Mesendoderm (in vitro differentiated cells): ENCODE measurements at regions not wholly inside any gene's neighbourhood (a gene's known extent, or its start where the extent isn't known, plus 50 kb on each side); places are given as distances from the start of the nearest gene placed in this dataset.

ENCODE experiments used
- DNase-seq: peaks from one replicate; pipeline ENCODE4 v3.0.0; 2013
- H2AK5ac ChIP-seq: 2 replicates; pipeline ENCODE4 v1.6.1; 2013; ENCODE audit warnings: low read length, inconsistent platforms
- H2BK120ac ChIP-seq: 2 replicates; pipeline ENCODE4 v1.6.1; 2013; ENCODE audit warnings: low read depth, mild to moderate bottlenecking, low read length, moderate library complexity, mixed read lengths
- H2BK15ac ChIP-seq: replicated peaks from 2 replicates; pipeline ENCODE4 v1.6.1; 2013; ENCODE audit warnings: low read depth, mild to moderate bottlenecking, moderate library complexity
- H2BK5ac ChIP-seq: 2 replicates; pipeline ENCODE4 v1.6.1; 2013; ENCODE audit warnings: low read length, inconsistent platforms
- H3K18ac ChIP-seq: 2 replicates; pipeline ENCODE4 v1.6.1; 2013; ENCODE audit warnings: mild to moderate bottlenecking, low read length, mixed read lengths
- H3K23ac ChIP-seq: one replicate; pipeline ENCODE4 v1.6.1; 2013; ENCODE audit warnings: low read length
- H3K27ac ChIP-seq: 2 replicates; pipeline ENCODE4 v1.5.1; 2013; ENCODE audit warnings: low read depth, mild to moderate bottlenecking, inconsistent platforms, low read length, moderate library complexity
- H3K27me3 ChIP-seq: 2 replicates; pipeline ENCODE4 v1.6.1; 2013; ENCODE audit warnings: low read length, control low read depth, mild to moderate bottlenecking, inconsistent platforms; ENCODE audit not compliant: insufficient read depth, poor library complexity
- H3K36me3 ChIP-seq: 2 replicates; pipeline ENCODE4 v1.6.1; 2013; ENCODE audit warnings: low read length, inconsistent platforms; ENCODE audit not compliant: control insufficient read depth, insufficient read depth
- H3K4ac ChIP-seq: one replicate; pipeline ENCODE4 v1.6.1; 2013; ENCODE audit warnings: low read depth, mild to moderate bottlenecking, low read length, moderate library complexity
- H3K4me1 ChIP-seq: 2 replicates; pipeline ENCODE4 v1.6.1; 2013; ENCODE audit warnings: low read depth, low read length, inconsistent platforms; ENCODE audit not compliant: control insufficient read depth
- H3K4me2 ChIP-seq: 2 replicates; pipeline ENCODE4 v1.6.1; 2013; ENCODE audit warnings: low read length
- H3K4me3 ChIP-seq: 2 replicates; pipeline ENCODE4 v1.5.1; 2013; ENCODE audit warnings: mild to moderate bottlenecking, low read length
- H3K56ac ChIP-seq: one replicate; pipeline ENCODE4 v1.6.1; 2013; ENCODE audit warnings: low read length
- H3K79me1 ChIP-seq: 2 replicates; pipeline ENCODE4 v1.6.1; 2013; ENCODE audit warnings: low read length, inconsistent platforms
- H3K79me2 ChIP-seq: 2 replicates; pipeline ENCODE4 v1.6.1; 2013; ENCODE audit warnings: mild to moderate bottlenecking, low read length; ENCODE audit not compliant: control insufficient read depth, insufficient read depth
- H3K9ac ChIP-seq: 2 replicates; pipeline ENCODE4 v1.6.1; 2013; ENCODE audit warnings: low read length, inconsistent platforms
- H4K5ac ChIP-seq: one replicate; pipeline ENCODE4 v1.6.1; 2013; ENCODE audit warnings: low read length
- H4K8ac ChIP-seq: one replicate; pipeline ENCODE4 v1.6.1; 2013; ENCODE audit warnings: low read depth, mild to moderate bottlenecking, control low read depth, low read length, moderate library complexity
- WGBS: extraction: QIAGEN DNeasy Blood & Tissue Kit; methylation state at CpG from one replicate; pipeline ENCODE4 v1.1.7; 2013; ENCODE audit warnings: low lambda C conversion rate, missing lambda C conversion rate; ENCODE audit not compliant: insufficient coverage; ENCODE audit errors: extremely low coverage; 5-methylcytosine and 5-hydroxymethylcytosine counted together

DNA sequence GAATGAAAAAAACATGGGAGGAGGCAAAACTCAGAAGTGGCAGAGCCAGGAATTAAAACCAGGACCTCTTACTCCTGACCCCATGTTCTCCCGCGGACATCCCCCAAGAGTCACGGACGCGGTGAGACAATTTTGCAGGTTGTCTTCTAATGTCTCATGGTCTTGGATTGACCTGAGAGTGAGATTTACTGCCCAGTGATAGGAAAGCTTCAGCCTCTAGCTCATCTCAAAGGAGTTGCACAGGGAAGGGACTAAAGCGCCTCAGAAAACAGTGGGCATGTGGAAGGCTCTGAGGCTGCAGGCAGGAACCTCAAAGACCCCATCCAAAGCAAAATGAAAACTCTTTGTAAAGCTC is 197.4 kb downstream of the ADAMTS15 start:
- Histone ChIP-seq H3K27me3 (no peaks in the 10 kb centered on the region), H3K4me1 (peaks cover 2% of the 10 kb centered on the region), H3K56ac (no peak overlapping the region), H3K36me3 (no peaks in the 10 kb centered on the region), H3K4ac (no peak overlapping the region), H2AK5ac (no peak overlapping the region), H2BK5ac (no peak overlapping the region), H2BK120ac (no peak overlapping the region), H3K4me2 (no peak overlapping the region), H3K79me1 (no peaks in the 10 kb centered on the region), H4K5ac (no peak overlapping the region), H3K9ac (no peak overlapping the region), H3K79me2 (no peaks in the 10 kb centered on the region), H3K27ac (no peak overlapping the region), H3K23ac (no peak overlapping the region), H4K8ac (no peak overlapping the region), H3K18ac (no peak overlapping the region), H3K4me3 (no peak overlapping the region), H2BK15ac (no peak overlapping the region)
- no peak for DNase-seq
- WGBS, result no CpG with 5 or more reads among the region's 6 CpGs

GRCh38 chr11:130646881-130647280 is 198.4 kb downstream of the ADAMTS15 start:
- Histone ChIP-seq H3K4me3 (no peak overlapping the region), H3K79me2 (no peaks in the 10 kb centered on the region), H2BK120ac (no peak overlapping the region), H3K4me1 (peaks cover 2% of the 10 kb centered on the region), H3K36me3 (no peaks in the 10 kb centered on the region), H2BK15ac (no peak overlapping the region), H3K18ac (no peak overlapping the region), H3K27ac (no peak overlapping the region), H4K8ac (no peak overlapping the region), H2AK5ac (no peak overlapping the region), H3K4ac (no peak overlapping the region), H3K79me1 (no peaks in the 10 kb centered on the region), H3K9ac (no peak overlapping the region), H4K5ac (no peak overlapping the region), H3K23ac (no peak overlapping the region), H3K56ac (no peak overlapping the region), H3K4me2 (no peak overlapping the region), H2BK5ac (no peak overlapping the region), H3K27me3 (no peaks in the 10 kb centered on the region)
- no CpG with 5 or more reads among the region's 3 CpGs for WGBS
- no peak for DNase-seq

DNA sequence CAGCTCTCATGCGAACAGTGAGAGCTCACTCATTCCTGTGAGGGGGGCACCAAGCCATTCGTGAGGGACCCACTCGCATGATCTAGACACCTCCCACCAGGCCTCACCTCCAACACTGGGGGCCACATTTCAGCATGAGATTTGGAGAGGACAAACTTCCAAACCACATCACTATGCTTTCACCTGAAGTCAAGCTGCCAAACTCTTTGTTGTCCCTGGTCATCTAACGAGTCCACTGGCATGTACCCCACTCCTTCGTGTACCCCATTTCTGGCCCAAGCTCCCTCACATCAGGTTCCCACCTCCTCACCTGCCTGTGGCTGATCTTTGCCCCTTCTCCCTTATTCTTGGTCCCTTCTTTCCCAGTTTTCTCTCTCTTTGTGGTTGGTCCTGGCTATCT is 198.9 kb downstream of the ADAMTS15 start:
- Histone ChIP-seq H3K79me2 (no peaks in the 10 kb centered on the region), H2BK15ac (no peak overlapping the region), H4K8ac (no peak overlapping the region), H3K79me1 (no peaks in the 10 kb centered on the region), H2BK120ac (no peak overlapping the region), H3K27ac (no peak overlapping the region), H3K36me3 (no peaks in the 10 kb centered on the region), H3K4me3 (no peak overlapping the region), H3K9ac (no peak overlapping the region), H3K18ac (no peak overlapping the region), H2BK5ac (no peak overlapping the region), H3K27me3 (no peaks in the 10 kb centered on the region), H3K4me1 (peaks cover 2% of the 10 kb centered on the region), H3K4me2 (no peak overlapping the region), H4K5ac (no peak overlapping the region), H3K56ac (no peak overlapping the region), H3K23ac (no peak overlapping the region), H3K4ac (no peak overlapping the region), H2AK5ac (no peak overlapping the region)
- no peak for DNase-seq
- WGBS, result no CpG with 5 or more reads among the region's 5 CpGs

GRCh38 chr11:130649801-130650200 is 201.4 kb downstream of the ADAMTS15 start:
- no CpG with 5 or more reads among the region's 3 CpGs for WGBS
- DNase-seq, result no peak
- Histone ChIP-seq H3K36me3 (no peaks in the 10 kb centered on the region), H4K8ac (no peak overlapping the region), H3K79me1 (no peaks in the 10 kb centered on the region), H3K27ac (no peak overlapping the region), H2AK5ac (no peak overlapping the region), H3K27me3 (no peaks in the 10 kb centered on the region), H4K5ac (no peak overlapping the region), H3K4me1 (peaks cover 10% of the 10 kb centered on the region), H3K79me2 (no peaks in the 10 kb centered on the region), H3K4ac (no peak overlapping the region), H3K9ac (no peak overlapping the region), H2BK5ac (no peak overlapping the region), H3K23ac (no peak overlapping the region), H3K18ac (no peak overlapping the region), H3K4me3 (no peak overlapping the region), H3K4me2 (no peak overlapping the region), H2BK120ac (no peak overlapping the region), H3K56ac (no peak overlapping the region), H2BK15ac (no peak overlapping the region)

DNA sequence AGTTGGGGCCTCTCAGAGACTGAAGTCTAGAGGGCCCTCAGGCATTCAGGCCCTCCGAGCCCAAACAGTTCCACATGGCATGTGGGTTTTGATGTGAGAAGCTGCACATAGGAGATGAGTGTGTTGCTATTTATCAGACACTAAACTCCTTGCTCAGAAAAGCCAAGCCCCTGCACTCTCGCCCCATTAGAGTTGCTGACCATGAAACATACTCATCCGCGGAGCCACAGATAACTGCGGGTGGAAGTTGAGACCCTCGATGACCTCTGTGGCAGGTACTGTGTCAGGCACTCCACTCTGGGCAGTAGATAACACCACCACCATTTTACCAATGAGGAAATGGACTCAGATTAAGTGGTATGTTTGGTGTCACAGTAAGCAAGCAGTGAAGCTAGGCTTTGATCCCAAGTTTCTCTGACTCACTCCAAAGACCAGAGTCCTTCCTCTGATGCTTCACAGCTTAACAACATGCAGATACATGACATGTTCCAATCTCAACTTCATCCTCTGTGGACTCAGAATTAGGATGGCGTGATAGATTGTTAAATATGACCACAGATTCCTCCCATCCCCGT is 202.1 kb downstream of the ADAMTS15 start:
- DNase-seq, result no peak
- Histone ChIP-seq H3K4me1 (peaks cover 10% of the 10 kb centered on the region), H3K27me3 (no peaks in the 10 kb centered on the region)

More for the DNA sequence above, 202.1 kb downstream of the ADAMTS15 start:
- Histone ChIP-seq H2BK15ac (no peak overlapping the region), H3K4me2 (no peak overlapping the region), H4K5ac (no peak overlapping the region), H2BK120ac (no peak overlapping the region), H3K79me1 (no peaks in the 10 kb centered on the region), H3K4me3 (no peak overlapping the region), H2AK5ac (no peak overlapping the region), H3K36me3 (no peaks in the 10 kb centered on the region), H3K56ac (no peak overlapping the region), H3K27ac (no peak overlapping the region), H3K9ac (no peak overlapping the region), H2BK5ac (no peak overlapping the region), H3K18ac (no peak overlapping the region), H4K8ac (no peak overlapping the region), H3K79me2 (no peaks in the 10 kb centered on the region), H3K23ac (no peak overlapping the region), H3K4ac (no peak overlapping the region)
- WGBS, result no CpG with 5 or more reads among the region's 8 CpGs
